ENCODE measurements at regions not wholly inside any gene's neighbourhood (a gene's known extent, or its start where the extent isn't known, plus 50 kb on each side); places are given as distances from the start of the nearest gene placed in this dataset.

- no peak for DNase-seq
These were observed 1106.8 kb downstream of the IGSF11 start for GRCh38 chr3:117927825-117928224.

- DNase-seq: no peak
These were observed 1105.8 kb downstream of the IGSF11 start for GRCh38 chr3:117928836-117929235.

- no peak for DNase-seq
These were observed 1102.2 kb downstream of the IGSF11 start for GRCh38 chr3:117932441-117932840.

- no peak for DNase-seq
These were observed 1098.5 kb downstream of the IGSF11 start for GRCh38 chr3:117936159-117936558.

DNA sequence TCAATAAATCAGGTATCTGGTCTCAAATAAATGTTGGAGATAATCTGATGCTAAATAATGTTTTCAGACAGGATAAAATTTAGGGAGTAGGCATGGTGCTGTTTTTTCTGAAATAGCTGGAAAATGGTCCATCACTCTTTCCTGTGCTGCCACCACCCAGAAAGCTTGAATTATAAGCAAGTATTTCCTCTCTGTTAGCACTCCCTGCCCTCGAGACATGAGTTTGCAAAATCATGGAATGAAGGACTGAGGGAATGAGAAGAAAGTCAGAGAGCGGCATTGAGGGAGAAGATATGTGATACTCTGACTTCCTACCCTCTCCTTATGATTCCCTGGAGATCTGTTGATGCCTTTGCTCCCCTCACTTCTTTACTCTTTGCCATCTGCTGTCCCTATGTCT lies 1095.7 kb downstream of the IGSF11 start:
- DNase-seq: no peak

GRCh38 chr3:117939425-117940027 lies 1095.1 kb downstream of the IGSF11 start:
- DNase-seq: no peak

GRCh38 chr3:117941015-117941414 lies 1093.6 kb downstream of the IGSF11 start:
- no peak for DNase-seq

DNA sequence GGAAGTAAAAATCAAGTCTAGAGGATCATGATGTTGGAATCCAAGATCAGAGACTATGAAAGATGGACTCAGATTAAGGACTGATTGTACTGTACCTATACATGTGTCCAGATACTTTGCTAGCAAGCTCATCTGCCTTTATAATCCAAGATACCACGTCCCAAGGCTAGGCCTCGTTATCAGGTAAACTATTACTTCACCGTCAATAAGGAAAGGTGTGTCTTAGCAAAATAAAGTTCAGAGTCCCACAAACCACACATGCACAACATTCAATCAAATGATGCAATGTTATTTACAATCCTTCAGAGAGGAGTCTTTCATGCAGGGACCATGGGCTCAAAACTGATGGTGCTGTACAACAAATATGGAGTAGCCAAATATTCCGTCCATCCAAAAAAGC lies 1092.9 kb downstream of the IGSF11 start:
- DNase-seq: no peak

GRCh38 chr3:117954131-117954530 lies 1080.5 kb downstream of the IGSF11 start:
- DNase-seq: no peak

DNA sequence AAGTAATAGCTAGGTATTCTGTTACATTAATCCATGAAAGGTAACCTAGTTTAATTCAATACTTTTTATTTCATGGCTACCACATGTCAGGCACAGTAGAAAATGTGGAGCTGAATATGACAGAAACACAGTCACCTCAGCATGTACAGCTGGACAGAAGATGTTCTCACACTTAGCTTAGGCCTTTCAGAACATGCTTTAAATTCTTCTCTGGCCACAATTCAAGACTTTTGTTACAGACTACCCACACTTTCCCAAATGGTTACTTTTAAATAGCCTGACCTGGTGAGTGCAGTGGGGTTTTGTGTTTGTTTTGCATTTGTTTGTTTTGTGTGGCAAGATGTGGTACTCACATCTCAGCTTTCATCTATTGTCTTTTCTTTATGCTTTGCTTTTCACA lies 1079.5 kb downstream of the IGSF11 start:
- DNase-seq: no peak

GRCh38 chr3:117958027-117958426 lies 1076.6 kb downstream of the IGSF11 start:
- no peak for DNase-seq

GRCh38 chr3:117962750-117963149 lies 1071.9 kb downstream of the IGSF11 start:
- DNase-seq: no peak

DNA sequence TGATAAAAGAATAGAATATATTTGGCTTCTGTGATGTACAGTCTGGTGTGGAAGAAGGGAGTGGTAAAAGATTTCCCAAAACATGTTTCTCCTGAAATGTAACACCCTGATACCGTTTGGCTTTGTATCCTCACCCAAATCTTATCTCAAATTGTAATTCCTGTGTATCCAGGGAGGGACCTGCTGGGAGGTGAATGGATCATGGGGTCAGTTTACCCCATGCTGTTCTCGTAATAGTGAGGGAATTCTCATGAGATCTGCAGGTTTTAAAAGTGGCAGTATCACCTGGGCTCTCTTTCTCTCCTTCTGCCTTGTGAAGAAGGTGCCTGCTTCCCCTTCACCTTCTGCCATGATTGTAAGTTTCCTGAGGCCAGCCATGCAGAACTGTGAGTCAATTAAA lies 1070.8 kb downstream of the IGSF11 start:
- no peak for DNase-seq

DNA sequence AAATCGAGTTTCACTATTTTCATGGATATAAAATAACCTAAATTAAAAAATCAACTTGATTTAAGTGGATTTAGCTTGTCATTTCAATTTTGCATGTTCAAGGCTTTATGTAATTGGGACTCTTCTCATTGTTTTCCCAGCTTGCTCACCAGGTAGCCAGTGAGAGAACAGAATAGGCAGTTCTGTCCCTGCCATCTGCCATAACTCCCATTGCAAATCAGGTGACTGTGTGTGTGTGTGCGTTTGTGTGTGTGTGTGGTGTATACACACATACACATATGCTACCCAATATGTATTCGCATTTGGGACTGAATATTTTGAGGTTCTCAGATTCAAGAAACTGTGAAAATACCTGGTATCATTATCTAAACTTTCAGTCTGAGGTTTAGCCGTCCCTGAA lies 1069.8 kb downstream of the IGSF11 start:
- DNase-seq: no peak

DNA sequence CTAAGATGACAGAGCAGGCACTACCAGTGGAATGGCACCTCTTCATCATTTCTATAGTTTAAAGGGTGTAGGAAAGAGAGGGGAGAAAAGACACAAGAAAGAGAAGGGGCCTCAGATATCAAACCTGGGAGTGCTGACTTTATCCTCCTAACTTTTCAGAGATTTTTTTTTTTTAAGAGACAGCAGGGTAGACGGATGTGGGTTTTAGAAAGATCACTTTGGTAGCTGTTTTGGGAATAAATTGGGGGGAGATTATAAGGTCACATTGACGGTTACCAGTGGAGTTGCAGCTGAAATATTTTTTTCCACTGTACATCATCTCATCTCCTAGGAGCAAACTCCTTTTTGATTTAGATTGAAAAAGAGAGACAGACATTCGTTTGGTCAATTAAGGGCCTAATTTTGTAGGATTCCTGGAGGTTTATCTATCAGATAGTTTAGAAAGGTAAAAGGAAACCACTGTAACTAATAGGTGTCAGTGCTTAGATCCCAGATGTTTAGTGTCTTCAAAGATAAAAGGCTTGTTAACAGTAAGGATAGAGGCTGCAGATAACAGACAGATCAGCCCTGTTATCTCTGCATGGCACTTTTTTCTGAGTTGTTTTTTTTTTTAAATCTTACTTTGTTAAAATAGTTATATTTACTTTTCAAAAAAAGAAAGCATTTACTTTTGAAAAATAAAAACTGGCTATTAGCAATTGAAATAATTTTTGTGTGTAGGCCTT lies 1057.0 kb downstream of the IGSF11 start:
- no peak for DNase-seq

DNA sequence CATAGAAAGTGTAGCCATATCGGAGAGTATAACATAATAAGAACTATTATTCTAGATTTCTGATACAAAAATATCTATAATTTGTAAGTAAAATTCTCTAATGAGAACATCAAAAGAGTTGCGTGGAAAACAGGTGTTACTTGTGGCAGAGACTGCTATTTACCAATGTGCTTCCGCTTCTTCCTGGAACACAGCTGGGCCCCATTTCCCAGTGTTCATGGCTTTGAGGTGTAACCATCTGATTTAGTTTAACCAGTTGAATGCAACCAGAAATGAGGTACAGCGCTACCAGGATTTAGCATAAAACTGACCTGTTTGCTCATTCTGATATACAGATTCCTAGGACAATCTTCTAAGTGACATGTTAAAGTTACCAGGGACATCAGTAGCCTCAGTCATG lies 1055.2 kb downstream of the IGSF11 start:
- DNase-seq: no peak

- DNase-seq: no peak
These were observed 1047.4 kb downstream of the IGSF11 start for GRCh38 chr3:117987256-117987655.

GRCh38 chr3:117989982-117990381 lies 1044.7 kb downstream of the IGSF11 start:
- DNase-seq: no peak

- DNase-seq: no peak
These were observed 1044.0 kb downstream of the IGSF11 start for GRCh38 chr3:117990627-117991026.

- DNase-seq: no peak
These were observed 1038.7 kb downstream of the IGSF11 start for GRCh38 chr3:117995842-117996437.

- DNase-seq: peak; percentile 14
These were observed 1037.2 kb downstream of the IGSF11 start for GRCh38 chr3:117997201-117998049.

DNA sequence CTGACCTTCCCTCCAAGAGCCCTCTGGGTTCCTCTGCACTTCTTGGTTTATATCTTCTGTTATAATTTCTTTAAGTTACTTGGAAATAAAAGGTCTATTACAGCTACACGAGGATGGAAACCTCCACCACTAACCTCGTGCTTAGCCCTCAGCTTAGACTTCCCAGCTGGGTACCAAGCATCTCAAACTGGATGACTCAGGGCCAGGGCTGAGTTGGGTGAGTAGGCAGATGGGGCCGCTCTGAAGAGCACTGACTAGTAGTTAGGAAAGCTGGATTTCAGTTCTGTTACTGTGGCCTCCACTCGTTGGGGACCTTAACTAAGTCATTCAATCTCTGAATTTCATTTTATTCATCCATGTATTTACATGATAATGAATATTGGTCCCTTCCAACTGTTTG lies 1036.6 kb downstream of the IGSF11 start:
- no peak for DNase-seq

DNA sequence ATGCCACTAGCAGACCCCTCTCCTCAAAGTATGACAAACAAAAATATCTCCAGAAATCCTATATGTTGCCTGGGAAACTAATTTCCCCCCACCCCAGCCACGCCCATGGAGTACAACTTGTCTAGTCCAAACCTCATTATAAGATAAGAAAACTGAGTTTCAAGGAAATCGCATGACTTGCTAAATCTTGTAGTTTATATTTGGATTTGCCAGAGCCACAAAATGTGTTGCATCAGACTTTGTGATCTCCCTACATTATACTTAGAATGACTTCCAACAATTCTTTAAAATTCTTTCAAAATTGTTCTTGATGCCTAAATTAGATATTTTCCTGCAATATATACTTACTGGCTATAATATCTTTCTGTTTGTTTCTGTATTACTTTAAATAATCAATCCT lies 1034.4 kb downstream of the IGSF11 start:
- no peak for DNase-seq

GRCh38 chr3:118001380-118001779 lies 1033.3 kb downstream of the IGSF11 start:
- DNase-seq: no peak

Data from CD4-positive, alpha-beta T cell treated with Interleukin-17A for 1 hour (primary cell).